GM12875 (cell line): ENCODE measurements at regions not wholly inside any gene's neighbourhood (a gene's known extent, or its start where the extent isn't known, plus 50 kb on each side); places are given as distances from the start of the nearest gene placed in this dataset.

Experiments
- H3K4me3 ChIP-seq: one replicate; pipeline ENCODE4 v1.5.1; 2011; ENCODE audit warnings: low read depth, low read length, control low read depth
- TF ChIP-seq, protein P1 (sequence below): IDR thresholded peaks from 2 replicates; pipeline ENCODE4 v1.5.1; 2011; ENCODE audit warnings: low read depth, mild to moderate bottlenecking, control low read depth, inconsistent platforms, low read length, moderate library complexity, borderline replicate concordance; ENCODE audit not compliant: insufficient read depth

DNA sequence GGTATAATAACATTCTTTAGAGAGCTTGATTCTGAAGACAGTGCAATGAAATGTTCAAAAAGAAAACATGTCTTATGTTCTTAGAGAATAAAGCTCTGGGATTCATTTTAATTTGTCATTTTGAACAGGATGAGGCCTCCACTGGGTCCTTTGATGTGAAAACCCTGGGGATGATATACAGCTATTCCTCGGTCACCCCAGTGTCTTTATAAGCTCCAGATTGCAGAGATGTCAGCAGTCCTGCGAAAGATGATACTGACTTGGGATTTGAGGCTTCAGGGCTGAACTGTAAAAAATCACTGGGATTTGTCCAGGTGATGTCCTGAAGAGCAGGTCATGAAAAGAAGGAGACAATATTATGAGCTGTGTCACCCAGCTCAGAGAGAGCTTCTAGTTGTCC lies 529.7 kb upstream of the ZNF608 start:
- H3K4me3 ChIP-seq, result no peak overlapping the region
- TF ChIP-seq, protein P1, sequence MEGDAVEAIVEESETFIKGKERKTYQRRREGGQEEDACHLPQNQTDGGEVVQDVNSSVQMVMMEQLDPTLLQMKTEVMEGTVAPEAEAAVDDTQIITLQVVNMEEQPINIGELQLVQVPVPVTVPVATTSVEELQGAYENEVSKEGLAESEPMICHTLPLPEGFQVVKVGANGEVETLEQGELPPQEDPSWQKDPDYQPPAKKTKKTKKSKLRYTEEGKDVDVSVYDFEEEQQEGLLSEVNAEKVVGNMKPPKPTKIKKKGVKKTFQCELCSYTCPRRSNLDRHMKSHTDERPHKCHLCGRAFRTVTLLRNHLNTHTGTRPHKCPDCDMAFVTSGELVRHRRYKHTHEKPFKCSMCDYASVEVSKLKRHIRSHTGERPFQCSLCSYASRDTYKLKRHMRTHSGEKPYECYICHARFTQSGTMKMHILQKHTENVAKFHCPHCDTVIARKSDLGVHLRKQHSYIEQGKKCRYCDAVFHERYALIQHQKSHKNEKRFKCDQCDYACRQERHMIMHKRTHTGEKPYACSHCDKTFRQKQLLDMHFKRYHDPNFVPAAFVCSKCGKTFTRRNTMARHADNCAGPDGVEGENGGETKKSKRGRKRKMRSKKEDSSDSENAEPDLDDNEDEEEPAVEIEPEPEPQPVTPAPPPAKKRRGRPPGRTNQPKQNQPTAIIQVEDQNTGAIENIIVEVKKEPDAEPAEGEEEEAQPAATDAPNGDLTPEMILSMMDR, result no peak

DNA sequence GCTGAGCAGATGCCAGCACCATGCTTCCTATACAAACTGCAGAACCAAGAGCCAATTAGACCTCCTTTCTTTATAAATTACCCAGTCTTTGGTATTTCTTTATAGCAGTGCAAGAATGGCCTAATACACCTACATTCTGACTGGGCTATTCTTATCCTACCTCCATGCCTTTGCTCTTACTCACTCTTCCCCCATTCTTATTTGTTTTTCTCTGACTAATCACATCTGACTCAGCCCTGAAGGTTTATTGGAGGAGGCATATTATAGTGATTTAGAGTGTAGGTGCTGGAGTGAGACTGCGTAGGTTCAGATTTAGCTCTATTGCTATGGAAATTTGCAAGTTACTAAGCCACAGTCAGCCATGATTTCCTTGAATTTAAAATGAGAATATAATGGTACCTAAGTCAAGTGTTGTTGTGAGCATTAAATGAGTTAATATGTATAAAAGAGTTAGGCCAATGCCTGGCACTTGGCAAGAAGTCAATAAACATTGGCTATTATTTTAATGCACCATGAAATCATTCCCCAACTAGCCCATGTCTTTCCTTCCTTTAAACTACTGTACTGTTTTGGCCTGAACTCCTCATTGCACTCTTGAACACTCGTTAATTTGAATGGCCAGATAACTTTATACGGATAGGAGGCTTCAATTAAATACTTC lies 531.2 kb upstream of the ZNF608 start:
- H3K4me3 ChIP-seq, result no peak overlapping the region
- TF ChIP-seq, protein P1, result no peak

DNA sequence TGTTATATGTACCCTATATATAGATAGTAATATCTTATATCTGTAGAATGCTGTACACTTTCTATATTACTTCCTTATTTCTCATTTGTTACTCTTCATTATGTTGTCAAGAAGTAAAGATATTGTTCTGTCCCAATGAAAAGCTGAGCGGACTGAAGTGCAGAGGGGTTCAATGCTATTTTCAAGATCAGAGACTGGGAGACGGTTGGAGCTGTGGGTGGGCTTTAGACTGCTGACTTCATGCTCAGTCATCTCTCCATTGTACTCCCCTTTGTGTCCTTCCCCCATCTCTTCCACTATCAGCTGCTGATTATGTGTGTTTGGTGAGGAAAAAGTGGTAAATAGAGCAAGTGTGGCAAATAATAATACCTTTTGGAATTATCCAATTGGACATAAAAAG lies 532.3 kb upstream of the ZNF608 start:
- no peak overlapping the region for H3K4me3 ChIP-seq
- TF ChIP-seq, protein P1, result no peak

DNA sequence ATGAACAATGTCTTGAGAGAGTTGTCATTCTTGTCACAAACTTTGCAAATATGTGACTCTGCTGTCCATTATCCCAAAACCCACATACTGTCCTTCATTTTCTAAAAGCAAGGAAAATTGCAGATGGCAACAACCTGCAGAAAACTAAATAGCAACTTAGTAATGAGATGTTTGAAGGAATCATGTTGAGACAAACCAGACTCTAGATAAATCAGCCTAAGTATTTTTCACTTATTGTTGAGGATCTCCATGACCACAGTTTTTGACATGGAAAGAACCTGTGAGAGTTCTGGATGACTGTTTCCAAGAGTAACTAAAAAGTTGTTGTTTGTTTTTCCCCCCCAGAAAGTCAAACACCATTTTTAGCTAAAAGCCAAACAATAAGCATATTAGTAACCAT lies 535.2 kb upstream of the ZNF608 start:
- TF ChIP-seq, protein P1, result no peak
- no peak overlapping the region for H3K4me3 ChIP-seq

DNA sequence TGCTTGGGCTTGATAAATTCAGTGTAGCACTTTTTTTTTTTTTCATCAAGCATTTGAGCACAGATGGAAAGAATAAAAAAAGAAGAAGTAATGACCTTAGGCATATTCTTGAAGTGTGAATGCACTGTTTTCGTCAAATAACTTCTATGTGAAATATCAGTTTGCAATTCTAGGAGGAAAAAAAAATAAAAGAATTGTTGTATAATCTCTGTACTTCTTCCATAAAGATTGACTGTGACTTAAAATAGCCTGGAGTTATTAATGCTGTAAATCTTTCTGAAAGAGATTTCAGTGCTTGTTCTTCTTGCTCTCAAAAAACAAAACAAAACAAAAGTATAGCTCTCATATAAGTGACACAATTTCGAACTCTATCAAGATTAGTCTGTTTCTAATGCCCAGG lies 536.9 kb upstream of the ZNF608 start:
- no peak overlapping the region for H3K4me3 ChIP-seq
- TF ChIP-seq, protein P1, result no peak

DNA sequence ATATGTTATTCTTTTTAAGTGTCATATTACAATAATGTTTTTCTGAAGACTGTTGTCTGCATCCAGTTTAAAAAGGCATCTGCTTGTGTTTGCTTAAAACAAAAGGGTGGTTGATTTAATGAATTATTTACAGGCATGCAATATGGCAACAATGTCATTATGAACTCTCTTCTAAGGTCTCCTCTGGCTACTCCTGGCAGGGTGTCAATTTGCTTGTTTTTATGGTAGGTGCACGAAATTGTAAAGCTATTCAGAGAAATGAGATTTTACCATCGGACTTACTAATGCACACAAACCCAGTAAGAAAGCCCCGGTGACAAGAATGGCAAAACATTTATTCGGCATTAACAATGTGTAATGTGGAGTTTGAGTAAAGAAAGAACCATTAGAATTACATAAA lies 539.8 kb upstream of the ZNF608 start:
- TF ChIP-seq, protein P1, result no peak

DNA sequence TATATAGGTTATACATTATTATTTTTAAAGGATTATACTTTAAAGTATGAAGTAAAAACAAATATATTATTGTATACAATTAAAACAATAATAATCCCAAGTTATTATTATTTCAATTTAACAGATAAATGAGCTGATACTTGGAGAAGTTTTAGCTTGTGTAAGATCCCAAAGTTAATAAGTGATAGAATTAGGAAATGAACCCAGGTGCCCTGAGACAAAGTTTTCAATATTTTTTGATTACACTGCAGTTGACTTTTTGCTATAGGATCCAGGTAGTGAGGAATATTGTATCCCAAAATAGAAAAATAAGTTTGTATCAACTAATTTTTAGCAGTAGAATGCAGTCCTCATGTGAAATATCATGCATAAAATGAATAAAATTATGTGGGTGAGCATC lies 543.2 kb upstream of the ZNF608 start:
- TF ChIP-seq, protein P1, result no peak
- no peak overlapping the region for H3K4me3 ChIP-seq

More for the DNA sequence above, 539.8 kb upstream of the ZNF608 start:
- H3K4me3 ChIP-seq, result no peak overlapping the region
